Gastrocnemius medialis (tissue), 4 donors: ENCODE measurements at regions not wholly inside any gene's neighbourhood (a gene's known extent, or its start where the extent isn't known, plus 50 kb on each side); places are given as distances from the start of the nearest gene placed in this dataset.

Source experiments
- ATAC-seq, 2 donors: fragments of 150-250 bp; one replicate each; pipeline ENCODE4 v1.9.1; 2016
- DNase-seq, 2 donors: peaks; one replicate each; pipeline ENCODE4 v3.0.0-alpha.2; 2019
- H3K27ac ChIP-seq, 4 donors: fragments of 200-600 bp; sonication (generic); 1 replicate in 1 of 4; 2 replicates in 3 of 4; pipeline ENCODE4 v1.5.1; 2016 to 2018; ENCODE audit warnings: mild to moderate bottlenecking in 2 of 4, moderate library complexity in 1 of 4
- H3K27me3 ChIP-seq, 3 donors: fragments of 200-600 bp; sonication (generic) in 2 of 3; 1 replicate in 1 of 3; 2 replicates in 2 of 3; pipeline versions ENCODE4 v1.5.1 to v1.6.0; 2016 to 2019; ENCODE audit warnings: mild to moderate bottlenecking in 1 of 3, moderate library complexity in 1 of 3
- H3K36me3 ChIP-seq, 2 donors: fragments of 200-600 bp; sonication (generic) in 1 of 2; one replicate each; pipeline ENCODE4 v1.5.1; 2017 to 2018
- H3K4me1 ChIP-seq, 2 donors: fragments of 200-600 bp; sonication (generic) in 1 of 2; one replicate each; pipeline ENCODE4 v1.5.1; 2016 to 2017; ENCODE audit warnings: mild to moderate bottlenecking in 2 of 2
- H3K4me3 ChIP-seq, 4 donors: fragments of 200-600 bp; sonication (generic) in 3 of 4; 1 replicate in 1 of 4; 2 replicates in 3 of 4; pipeline ENCODE4 v1.5.1; 2016 to 2019; ENCODE audit warnings: mild to moderate bottlenecking in 2 of 4
- H3K9me3 ChIP-seq, 3 donors: fragments of 200-600 bp; sonication (generic) in 2 of 3; 1 replicate in 1 of 3; 2 replicates in 2 of 3; pipeline ENCODE4 v1.5.1; 2016 to 2019
- CTCF ChIP-seq, 5 experiments: fragments of 450-650 bp in 3 of 5; fragments of 200-600 bp in 2 of 5; sonication (generic) in 2 of 5; IDR thresholded peaks in 4 of 5; conservative IDR thresholded peaks in 1 of 5; 1 replicate in 4 of 5; 2 replicates in 1 of 5; pipeline ENCODE4 v1.5.1; 2016 to 2019; ENCODE audit warnings: antibody characterized with exemption in 5 of 5, mild to moderate bottlenecking in 3 of 5, moderate library complexity in 3 of 5
- POLR2A ChIP-seq, 2 donors: fragments of 450-650 bp; IDR thresholded peaks; one replicate each; pipeline ENCODE4 v1.6.1; 2017; ENCODE audit warnings: antibody characterized with exemption in 2 of 2, mild to moderate bottlenecking in 2 of 2, moderate library complexity in 2 of 2
- in situ Hi-C, 4 donors: fragments of 200-750 bp; cut with MboI; loops; one replicate each; pipeline versions ENCODE4 v1.15.0 to v1.8.0; 2017; ENCODE audit warnings: low sequenced_read_pairs in 4 of 4
- intact Hi-C: fragments of 100-400 bp; cut with DNase I; formaldehyde crosslinking; loops from one replicate; pipeline ENCODE4 v1.15.1; 2023; ENCODE audit warnings: low total_unique reads

- TF ChIP-seq POLR2A (IDR thresholded peaks at IDR 0.05) (no peak), CTCF (IDR thresholded peaks at IDR 0.05 in 4 of 5, conservative IDR thresholded peaks at IDR 0.05 in 1 of 5) (no peak)
- ATAC-seq (no peak), DNase-seq (no peak)
- no peaks in the 10 kb centered on the region for H3K27me3 ChIP-seq
- H3K4me3 ChIP-seq = no peak overlapping the region
- in situ Hi-C loops = no loop called here
- H3K9me3 ChIP-seq = no peaks in the 10 kb centered on the region
- no peaks in the 10 kb centered on the region for H3K4me1 ChIP-seq
- no peak overlapping the region for H3K27ac ChIP-seq
- intact Hi-C loops = no loop called here
- H3K36me3 ChIP-seq = no peaks in the 10 kb centered on the region
Observed at GRCh38 chr13:72208112-72208645, 341.2 kb upstream of the DACH1 start.

- Histone ChIP-seq H3K27ac (no peak overlapping the region), H3K4me3 (no peak overlapping the region), H3K4me1 (no peaks in the 10 kb centered on the region), H3K9me3 (no peaks in the 10 kb centered on the region), H3K27me3 (no peaks in the 10 kb centered on the region), H3K36me3 (no peaks in the 10 kb centered on the region)
- no peak for TF ChIP-seq POLR2A (IDR thresholded peaks at IDR 0.05)
- TF ChIP-seq CTCF (IDR thresholded peaks at IDR 0.05 in 4 of 5, conservative IDR thresholded peaks at IDR 0.05 in 1 of 5) = no peak
- in situ Hi-C loops (no loop called here), intact Hi-C loops (no loop called here)
- DNase-seq (no peak), ATAC-seq (no peak)
Observed at GRCh38 chr13:72205773-72206172, 338.8 kb upstream of the DACH1 start.

GRCh38 chr13:72204291-72204690, 337.3 kb upstream of the DACH1 start:
- no peak overlapping the region for H3K4me3 ChIP-seq
- no peak overlapping the region for H3K27ac ChIP-seq
- ATAC-seq (no peak), DNase-seq (no peak)
- intact Hi-C loops = no loop called here
- no peaks in the 10 kb centered on the region for H3K27me3 ChIP-seq
- no peaks in the 10 kb centered on the region for H3K36me3 ChIP-seq
- H3K4me1 ChIP-seq = no peaks in the 10 kb centered on the region
- no peaks in the 10 kb centered on the region for H3K9me3 ChIP-seq
- in situ Hi-C loops = no loop called here
- TF ChIP-seq CTCF (IDR thresholded peaks at IDR 0.05 in 4 of 5, conservative IDR thresholded peaks at IDR 0.05 in 1 of 5) = no peak
- no peak for TF ChIP-seq POLR2A (IDR thresholded peaks at IDR 0.05)

- intact Hi-C loops (no loop called here), in situ Hi-C loops (no loop called here)
- no peak overlapping the region for H3K27ac ChIP-seq
- no peaks in the 10 kb centered on the region for H3K9me3 ChIP-seq
- no peaks in the 10 kb centered on the region for H3K27me3 ChIP-seq
- DNase-seq = no peak
- no peak for ATAC-seq
- no peaks in the 10 kb centered on the region for H3K36me3 ChIP-seq
- no peak for TF ChIP-seq POLR2A (IDR thresholded peaks at IDR 0.05)
- TF ChIP-seq CTCF (IDR thresholded peaks at IDR 0.05 in 4 of 5, conservative IDR thresholded peaks at IDR 0.05 in 1 of 5) = no peak
- H3K4me3 ChIP-seq = no peak overlapping the region
- H3K4me1 ChIP-seq = no peaks in the 10 kb centered on the region
Observed at GRCh38 chr13:72201726-72202125, 334.7 kb upstream of the DACH1 start.

- Histone ChIP-seq H3K27me3 (no peaks in the 10 kb centered on the region), H3K36me3 (no peaks in the 10 kb centered on the region), H3K4me1 (no peaks in the 10 kb centered on the region), H3K4me3 (no peak overlapping the region), H3K27ac (no peak overlapping the region), H3K9me3 (no peaks in the 10 kb centered on the region)
- ATAC-seq = no peak
- no peak for DNase-seq
- TF ChIP-seq CTCF (IDR thresholded peaks at IDR 0.05 in 4 of 5, conservative IDR thresholded peaks at IDR 0.05 in 1 of 5) = no peak
- no peak for TF ChIP-seq POLR2A (IDR thresholded peaks at IDR 0.05)
- intact Hi-C loops (no loop called here), in situ Hi-C loops (no loop called here)
Observed at GRCh38 chr13:72199640-72200039, 332.6 kb upstream of the DACH1 start.
